Mucosa of descending colon (tissue), 3 donors: ENCODE measurements at regions not wholly inside any gene's neighbourhood (a gene's known extent, or its start where the extent isn't known, plus 50 kb on each side); places are given as distances from the start of the nearest gene placed in this dataset.

Experiments used
- ATAC-seq: fragments of 200-7000 bp; cut with Tn5 transposase; one replicate; pipeline ENCODE4 v1.9.1; 2020; ENCODE audit warnings: mild to moderate bottlenecking, moderate library complexity
- DNase-seq, 3 donors: peaks; one replicate each; pipeline ENCODE4 v3.0.0-alpha.2; 2020
- H3K36me3 ChIP-seq: fragments of 200-600 bp; one replicate; pipeline ENCODE4 v1.8.0; 2021; ENCODE audit warnings: low read depth, mild to moderate bottlenecking
- H3K4me1 ChIP-seq: fragments of 200-600 bp; one replicate; pipeline ENCODE4 v1.8.0; 2021; ENCODE audit warnings: low read depth, mild to moderate bottlenecking
- H3K4me3 ChIP-seq: fragments of 200-600 bp; one replicate; pipeline ENCODE4 v1.8.0; 2021; ENCODE audit warnings: mild to moderate bottlenecking
- H3K9me3 ChIP-seq: fragments of 200-600 bp; one replicate; pipeline ENCODE4 v1.8.0; 2021; ENCODE audit warnings: mild to moderate bottlenecking
- CTCF ChIP-seq: fragments of 200-600 bp; IDR thresholded peaks from one replicate; pipeline ENCODE4 v1.8.0; 2022; ENCODE audit warnings: antibody characterized with exemption, mild to moderate bottlenecking
- intact Hi-C, 2 donors: fragments of 100-400 bp; cut with DNase I in 1 of 2; cut with micrococcal nuclease in 1 of 2; formaldehyde crosslinking; loops; one replicate each; pipeline versions ENCODE4 v1.11.0 to v1.11.1; 2022; cut with DNase I, micrococcal nuclease
- donor health status: DM: no; HTN: no; CAD: no; lungs with moderate emphysema.
- donor health status: DM: no; HTN: no; CAD: no.
- donor health status: DM: no; HTN: yes; CAD: no.

GRCh38 chrX:134716620-134717012 is 58.3 kb upstream of the PLAC1 start:
- no peak for DNase-seq
- intact Hi-C loops = no loop called here
- Histone ChIP-seq H3K36me3 (no peaks in the 10 kb centered on the region), H3K9me3 (no peaks in the 10 kb centered on the region), H3K4me1 (no peaks in the 10 kb centered on the region), H3K4me3 (no peak overlapping the region)
- no peak for ATAC-seq
- TF ChIP-seq CTCF = no peak

- no peak for TF ChIP-seq CTCF
- intact Hi-C loops = no loop called here
- no peaks in the 10 kb centered on the region for H3K9me3 ChIP-seq
- no peak for ATAC-seq
- no peaks in the 10 kb centered on the region for H3K36me3 ChIP-seq
- DNase-seq = no peak
- no peaks in the 10 kb centered on the region for H3K4me1 ChIP-seq
- no peak overlapping the region for H3K4me3 ChIP-seq
These were observed 57.8 kb upstream of the PLAC1 start for GRCh38 chrX:134715930-134716619.

- no peak for TF ChIP-seq CTCF
- intact Hi-C loops = no loop called here
- Histone ChIP-seq H3K36me3 (no peaks in the 10 kb centered on the region), H3K4me1 (no peaks in the 10 kb centered on the region), H3K4me3 (no peak overlapping the region), H3K9me3 (no peaks in the 10 kb centered on the region)
- ATAC-seq (peak; percentile 27), DNase-seq (no peak)
These were observed 56.4 kb upstream of the PLAC1 start for GRCh38 chrX:134714633-134715110.

GRCh38 chrX:134713618-134714107 is 55.4 kb upstream of the PLAC1 start:
- no peaks in the 10 kb centered on the region for H3K9me3 ChIP-seq

GRCh38 chrX:134712272-134712671 is 54.0 kb upstream of the PLAC1 start:
- Histone ChIP-seq H3K9me3 (no peaks in the 10 kb centered on the region), H3K4me3 (no peak overlapping the region), H3K4me1 (no peaks in the 10 kb centered on the region), H3K36me3 (no peaks in the 10 kb centered on the region)
- DNase-seq (no peak), ATAC-seq (no peak)
- TF ChIP-seq CTCF = no peak
- intact Hi-C loops = no loop called here

More at GRCh38 chrX:134713618-134714107, 55.4 kb upstream of the PLAC1 start:
- no peaks in the 10 kb centered on the region for H3K4me1 ChIP-seq
- no peak for DNase-seq
- H3K36me3 ChIP-seq = no peaks in the 10 kb centered on the region
- TF ChIP-seq CTCF = no peak
- H3K4me3 ChIP-seq = no peak overlapping the region
- ATAC-seq = no peak
- intact Hi-C loops = no loop called here
